B cell (primary cell): ENCODE measurements at regions not wholly inside any gene's neighbourhood (a gene's known extent, or its start where the extent isn't known, plus 50 kb on each side); places are given as distances from the start of the nearest gene placed in this dataset.

Experiments used
- CTCF ChIP-seq: fragments of 200-600 bp; IDR thresholded peaks from one replicate; pipeline ENCODE4 v1.8.0; 2022; ENCODE audit warnings: antibody characterized with exemption, mild to moderate bottlenecking
- EZH2 ChIP-seq: IDR thresholded peaks from 2 replicates; pipeline ENCODE4 v1.6.1; 2012; ENCODE audit warnings: borderline replicate concordance, low read depth, mild to moderate bottlenecking, moderate library complexity, low read length; ENCODE audit not compliant: insufficient read depth, poor library complexity, severe bottlenecking

GRCh38 chr16:79328402-79329165, 272.0 kb downstream of the MAF start:
- no peak for TF ChIP-seq CTCF
- TF ChIP-seq EZH2: no peak
